Right kidney (tissue), 1 donor: ENCODE measurements at regions not wholly inside any gene's neighbourhood (a gene's known extent, or its start where the extent isn't known, plus 50 kb on each side); places are given as distances from the start of the nearest gene placed in this dataset.
"Not testable (repeated sequence)": the region's sequence is repeated elsewhere in the genome, so short reads cannot be mapped to it uniquely, and the experiment has no call there.

Experiments
- DNase-seq: peaks from one replicate; pipeline ENCODE4 v3.0.0-alpha.2; 2016

DNA sequence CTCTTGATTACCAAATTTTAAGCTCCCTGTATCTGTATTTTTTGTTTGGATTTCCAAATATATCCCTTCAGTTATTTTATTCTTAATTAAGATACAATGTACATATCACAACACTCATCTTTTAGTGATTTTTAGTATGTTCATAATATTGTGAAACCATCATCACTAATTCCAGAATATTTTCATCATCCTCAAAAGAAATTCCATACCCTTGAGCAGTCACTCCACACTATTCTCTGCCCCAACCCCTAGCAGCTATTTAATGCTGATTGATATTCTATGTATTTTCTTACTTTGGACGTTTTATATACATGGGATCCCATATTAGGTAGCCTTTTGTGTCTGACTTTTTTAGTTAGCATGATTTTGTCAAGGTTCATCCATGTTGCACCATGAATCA lies 127.4 kb upstream of the SLC8A1 start:
- DNase-seq: no peak

DNA sequence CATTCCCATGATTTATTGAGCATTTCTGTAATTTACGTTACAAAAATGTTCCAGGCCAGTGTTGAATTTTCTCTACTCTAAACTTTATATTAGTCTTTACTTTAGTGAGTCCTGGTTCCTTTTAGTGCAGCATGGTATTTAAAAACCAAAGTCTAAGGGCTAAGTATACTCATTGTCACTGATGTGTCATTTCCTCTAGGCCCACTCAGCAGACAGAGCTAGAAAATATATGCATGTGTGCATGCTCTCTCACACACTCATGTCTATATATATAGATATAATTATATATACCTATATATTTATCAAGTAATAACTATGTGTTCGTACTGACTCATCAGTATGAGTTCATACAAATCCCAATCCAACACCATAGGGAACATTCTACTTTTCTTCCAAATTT lies 132.5 kb upstream of the SLC8A1 start:
- DNase-seq: no peak

GRCh38 chr2:40591774-40592173 lies 139.9 kb upstream of the SLC8A1 start:
- DNase-seq: no peak

- DNase-seq: no peak
These were observed 140.3 kb upstream of the SLC8A1 start for GRCh38 chr2:40592218-40592617.

- DNase-seq: no peak
These were observed 155.0 kb upstream of the SLC8A1 start for GRCh38 chr2:40606862-40607261.

DNA sequence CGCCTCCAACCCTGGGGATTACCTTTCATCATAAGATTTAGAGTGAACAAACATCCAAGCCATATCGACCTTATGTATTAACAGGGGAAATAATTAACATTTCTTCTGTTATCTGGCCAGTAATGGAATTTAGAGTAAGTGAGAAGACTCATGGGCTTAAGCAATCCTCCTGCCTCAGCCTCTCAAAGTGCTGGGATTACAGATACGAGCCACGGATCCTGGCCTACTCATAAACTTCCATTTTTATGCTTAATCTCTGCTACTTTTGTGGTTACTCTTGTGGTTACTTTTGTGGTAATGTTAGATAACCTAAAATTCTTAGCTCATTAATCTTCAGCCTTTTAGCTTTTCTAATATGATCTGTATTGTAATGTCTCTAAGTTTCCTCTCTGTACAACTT lies 159.3 kb upstream of the SLC8A1 start:
- no peak for DNase-seq

DNA sequence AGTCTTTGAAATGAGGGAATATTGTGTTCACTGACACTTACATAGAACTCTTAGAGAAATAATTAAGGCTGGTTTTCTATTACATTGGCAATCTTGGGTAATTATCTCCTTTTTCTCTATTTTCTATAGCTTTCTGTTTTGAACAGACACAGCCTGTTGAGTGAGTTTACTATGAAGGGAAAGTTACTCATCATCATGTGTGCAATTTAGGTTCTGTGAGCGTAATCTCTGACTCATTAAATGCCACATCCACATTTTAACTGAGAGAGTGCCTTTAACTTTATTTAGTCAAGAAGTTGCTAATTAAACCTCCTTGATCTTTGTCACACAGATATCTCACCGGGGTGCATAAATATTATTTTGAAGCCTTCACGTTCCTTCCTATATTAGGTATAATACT lies 174.0 kb upstream of the SLC8A1 start:
- no peak for DNase-seq

- DNase-seq: no peak
These were observed 176.7 kb upstream of the SLC8A1 start for GRCh38 chr2:40628556-40628955.

DNA sequence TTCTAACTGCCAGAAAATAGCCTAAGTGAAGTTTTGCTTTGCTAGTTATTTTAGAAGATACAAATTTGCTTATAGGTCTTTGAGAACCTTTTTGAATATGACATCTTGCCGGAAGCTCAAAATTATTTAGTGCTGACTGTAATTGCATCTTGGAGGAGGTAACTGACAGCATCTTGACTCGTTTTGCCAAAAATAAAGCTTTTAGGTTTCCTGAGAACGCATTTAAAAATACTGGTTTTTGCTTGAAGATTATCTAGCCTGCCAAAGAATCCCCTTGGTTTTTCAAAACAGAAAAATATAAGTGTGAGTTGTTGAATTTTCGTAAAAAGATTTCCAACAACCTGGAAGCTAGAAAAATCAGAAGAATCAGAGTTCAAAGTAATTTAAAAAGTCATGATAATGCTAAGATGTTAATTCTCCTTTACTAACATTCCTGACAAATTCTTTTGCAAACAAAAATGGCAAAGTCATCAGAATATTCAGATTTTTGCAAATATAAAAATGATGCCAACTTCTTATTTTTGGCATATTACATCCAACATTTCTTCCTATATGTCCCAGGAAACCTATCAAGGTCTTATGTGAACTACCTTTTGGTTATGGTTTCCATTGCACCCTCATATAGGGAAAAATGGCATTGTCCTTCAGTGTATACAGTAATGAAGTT lies 178.0 kb upstream of the SLC8A1 start:
- DNase-seq: no peak

GRCh38 chr2:40639320-40639719 lies 187.4 kb upstream of the SLC8A1 start:
- DNase-seq: peak; percentile 15

DNA sequence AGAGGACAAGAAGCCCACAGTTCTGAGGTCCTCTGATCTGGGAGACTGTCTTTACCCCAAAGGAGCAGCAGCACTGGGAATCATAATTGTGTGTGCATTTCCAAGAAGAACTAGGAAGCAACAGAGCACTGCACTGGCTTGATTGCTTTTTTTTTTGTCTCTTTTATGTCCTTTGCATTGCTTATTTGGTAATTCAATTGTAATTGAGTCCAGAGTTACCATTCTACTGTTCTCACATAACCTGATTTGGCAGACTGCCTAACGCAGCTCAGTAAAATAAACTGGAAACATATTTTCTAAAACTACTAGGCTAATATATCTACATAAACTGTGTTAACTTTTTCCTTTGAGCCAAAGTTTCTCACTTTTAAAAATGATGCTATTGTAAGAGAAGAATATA lies 190.3 kb upstream of the SLC8A1 start:
- DNase-seq: no peak

- no peak for DNase-seq
These were observed 190.8 kb upstream of the SLC8A1 start for GRCh38 chr2:40642726-40643125.

GRCh38 chr2:40646642-40647041 lies 194.8 kb upstream of the SLC8A1 start:
- no peak for DNase-seq

GRCh38 chr2:40652155-40652554 lies 200.3 kb upstream of the SLC8A1 start:
- DNase-seq: no peak

GRCh38 chr2:40653829-40654228 lies 201.9 kb upstream of the SLC8A1 start:
- no peak for DNase-seq

- DNase-seq: no peak
These were observed 202.5 kb upstream of the SLC8A1 start for GRCh38 chr2:40654346-40654745.

GRCh38 chr2:40658941-40659340 lies 207.1 kb upstream of the SLC8A1 start:
- peak; percentile 13 for DNase-seq

GRCh38 chr2:40665493-40666232 lies 213.8 kb upstream of the SLC8A1 start:
- DNase-seq: no peak

- peak; percentile 28 for DNase-seq
These were observed 214.5 kb upstream of the SLC8A1 start for GRCh38 chr2:40666398-40666797.

- DNase-seq: no peak
These were observed 216.5 kb upstream of the SLC8A1 start for GRCh38 chr2:40668425-40668824.

GRCh38 chr2:40676134-40676790 lies 224.4 kb upstream of the SLC8A1 start:
- not testable (repeated sequence) for DNase-seq

GRCh38 chr2:40680547-40680946 lies 228.7 kb upstream of the SLC8A1 start:
- DNase-seq: no peak

DNA sequence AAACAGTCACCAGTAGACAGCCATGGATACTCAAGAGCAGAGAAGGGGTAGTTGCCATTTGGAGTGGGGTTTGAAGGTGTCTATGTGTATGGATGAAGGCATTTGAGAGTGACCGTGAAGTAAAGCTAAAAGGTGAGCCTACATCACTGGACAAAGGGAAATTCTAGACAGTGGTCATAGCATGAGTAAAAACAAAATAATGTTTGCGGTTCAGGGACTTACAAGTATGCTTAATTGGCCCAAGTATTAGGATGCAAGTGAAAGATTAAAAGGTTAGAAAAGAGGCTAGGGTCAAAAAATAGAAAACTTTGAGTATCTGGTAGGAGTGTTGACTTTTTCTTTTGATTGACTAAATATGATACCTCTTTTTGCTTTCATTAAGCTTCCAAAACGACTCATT lies 238.1 kb upstream of the SLC8A1 start:
- DNase-seq: no peak

GRCh38 chr2:40690525-40690924 lies 238.6 kb upstream of the SLC8A1 start:
- no peak for DNase-seq
